GM21619 (cell line): ENCODE measurements at regions not wholly inside any gene's neighbourhood (a gene's known extent, or its start where the extent isn't known, plus 50 kb on each side); places are given as distances from the start of the nearest gene placed in this dataset.
"Not testable (repeated sequence)": the region's sequence is repeated elsewhere in the genome, so short reads cannot be mapped to it uniquely, and the experiment has no call there.

Source experiments
- ATAC-seq: cut with Tn5 transposase; IDR thresholded peaks from one replicate; pipeline ENCODE4 v1.9.1; 2021; ENCODE audit not compliant: unreplicated experiment

DNA sequence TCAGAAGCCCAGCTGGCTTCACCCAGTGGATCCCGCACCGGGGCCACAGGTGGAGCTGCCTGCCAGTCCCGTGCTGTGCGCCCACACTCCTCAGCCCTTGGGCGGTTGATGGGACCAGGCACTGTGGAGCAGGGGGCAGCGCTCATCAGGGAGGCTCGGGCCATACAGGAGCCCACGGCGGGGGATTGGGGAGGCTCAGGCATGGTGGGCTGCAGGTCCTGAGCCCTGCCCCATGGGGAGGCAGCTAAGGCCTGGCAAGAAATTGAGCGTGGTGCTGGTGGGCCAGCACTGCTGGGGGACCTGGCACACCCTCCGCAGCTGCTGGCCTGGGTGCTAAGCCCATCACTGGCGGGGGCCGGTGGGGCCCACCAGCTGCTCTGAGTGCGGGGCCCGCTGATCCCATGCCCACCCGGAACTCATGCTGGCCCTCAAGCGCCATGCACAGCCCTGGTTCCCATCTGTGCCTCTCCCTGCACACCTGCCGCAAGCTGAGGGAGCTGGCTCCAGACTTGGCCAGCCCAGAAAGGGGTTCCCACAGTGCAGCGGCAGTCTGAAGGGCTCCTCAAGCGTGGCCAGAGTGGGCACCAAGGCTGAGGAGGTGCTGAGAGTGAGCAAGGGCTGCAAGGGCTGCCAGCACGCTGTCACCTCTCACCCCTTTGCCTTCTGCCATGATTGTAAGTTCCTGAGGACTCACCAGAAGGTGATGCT is 705.1 kb downstream of the STPG2 start:
- ATAC-seq: not testable (repeated sequence)

DNA sequence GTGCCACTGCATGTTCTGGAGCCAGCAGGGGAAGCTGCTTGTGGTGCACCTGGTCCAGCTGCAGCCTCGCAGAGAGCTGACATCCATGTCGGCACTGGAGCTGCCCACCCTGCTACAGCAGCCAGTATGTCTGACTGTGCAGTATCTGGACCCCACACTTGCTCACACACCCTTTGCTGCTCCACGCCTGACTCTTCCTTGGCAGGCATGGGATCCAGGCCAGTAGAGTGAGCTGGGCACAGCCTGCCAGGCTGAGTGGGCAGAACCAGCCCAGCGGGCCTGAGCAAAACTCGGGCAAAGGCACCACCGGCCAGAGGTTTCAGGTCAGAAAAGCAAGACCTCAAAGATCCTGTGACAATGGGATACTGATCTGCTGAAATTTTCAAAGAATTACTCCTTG is 690.1 kb downstream of the STPG2 start:
- ATAC-seq: no peak

DNA sequence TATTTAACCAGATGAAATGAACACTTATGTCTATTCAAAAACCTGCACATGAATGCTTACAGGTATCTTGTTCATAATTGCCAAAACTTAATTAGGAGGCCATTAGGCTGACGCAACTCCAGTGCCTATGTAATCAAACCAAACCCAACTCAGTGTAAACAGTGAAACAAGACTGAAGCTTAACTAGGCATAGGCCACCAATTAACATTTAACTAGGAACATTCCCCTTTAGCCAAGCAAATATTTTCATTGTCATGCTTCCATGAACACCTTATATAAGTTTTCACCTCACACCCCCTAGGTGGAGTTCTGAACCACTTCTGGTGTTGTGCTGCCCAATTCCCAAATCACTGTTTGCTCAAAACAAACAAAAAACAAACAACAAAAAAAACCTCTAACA is 686.0 kb downstream of the STPG2 start:
- ATAC-seq: no peak

DNA sequence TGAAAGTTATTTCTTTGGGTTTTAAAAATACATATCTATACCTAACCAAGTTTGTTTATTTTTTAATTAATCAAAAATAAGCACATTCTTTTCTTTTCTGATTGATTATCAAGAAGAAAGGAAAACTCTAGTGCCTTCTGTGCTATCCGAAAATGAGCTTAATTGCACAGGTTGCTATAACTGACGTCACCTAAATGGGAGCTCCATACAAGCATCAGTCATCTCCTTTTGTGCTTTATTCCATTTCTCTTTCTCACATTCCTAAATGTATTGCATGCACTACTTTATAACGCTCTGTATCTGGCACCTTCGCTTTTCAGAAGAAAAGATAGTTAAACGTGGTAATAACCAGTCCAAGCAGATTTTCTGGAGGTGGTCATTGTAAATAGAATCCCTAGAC is 675.0 kb downstream of the STPG2 start:
- no peak for ATAC-seq

DNA sequence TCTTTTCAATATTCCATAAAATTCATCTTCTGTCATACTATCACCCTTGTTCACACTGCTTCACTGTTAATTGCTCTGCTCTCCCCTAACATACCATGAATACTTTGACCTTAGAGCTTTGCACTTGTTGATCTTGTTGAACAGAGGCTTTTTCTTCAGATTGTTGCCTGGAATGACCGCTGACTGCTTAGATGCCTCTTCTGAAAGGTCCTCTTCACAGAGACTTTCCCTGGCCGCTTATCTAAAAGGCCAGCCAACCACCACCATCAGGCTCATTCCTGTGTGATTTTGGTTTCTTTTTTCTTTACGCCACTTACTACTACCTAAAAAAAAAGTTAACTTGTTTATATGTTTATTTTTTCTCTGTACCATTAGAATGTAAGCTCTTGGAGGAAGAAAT is 667.7 kb downstream of the STPG2 start:
- ATAC-seq: no peak

DNA sequence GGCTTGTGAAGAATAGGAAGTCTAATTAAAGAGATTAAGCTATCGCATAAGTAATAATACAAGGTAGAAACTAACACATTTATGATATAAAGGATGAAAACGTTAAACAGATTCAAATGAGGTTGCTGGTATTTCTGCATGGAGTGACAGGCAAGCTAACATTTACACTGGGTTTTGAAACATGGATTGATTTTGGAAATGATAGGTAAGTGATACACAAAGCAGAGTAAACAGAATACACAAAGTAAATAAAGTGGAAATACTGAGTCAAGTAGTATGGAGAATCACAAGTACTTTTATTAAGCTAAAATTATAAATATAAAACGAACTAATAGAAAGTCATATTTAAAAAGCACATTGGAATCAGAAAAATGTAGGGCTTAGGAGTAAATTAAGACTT is 665.3 kb downstream of the STPG2 start:
- no peak for ATAC-seq

DNA sequence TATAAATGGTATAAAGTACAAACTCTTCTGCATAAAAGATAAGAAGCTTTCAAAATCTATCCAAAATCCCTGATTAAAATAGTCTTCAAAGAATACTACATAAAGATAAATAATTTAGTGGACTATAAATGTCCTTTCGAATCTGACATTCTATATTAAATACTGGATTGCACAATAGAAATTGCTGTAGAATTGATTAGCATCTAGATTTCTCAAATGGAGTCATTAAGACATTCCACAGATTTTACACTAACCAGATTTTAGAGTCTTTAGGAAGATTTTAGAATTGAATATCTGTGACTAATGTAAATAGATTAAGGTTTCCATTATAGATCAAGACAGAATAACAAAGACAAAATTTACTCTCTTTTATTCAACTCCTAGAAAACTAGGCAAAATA is 663.9 kb downstream of the STPG2 start:
- no peak for ATAC-seq

DNA sequence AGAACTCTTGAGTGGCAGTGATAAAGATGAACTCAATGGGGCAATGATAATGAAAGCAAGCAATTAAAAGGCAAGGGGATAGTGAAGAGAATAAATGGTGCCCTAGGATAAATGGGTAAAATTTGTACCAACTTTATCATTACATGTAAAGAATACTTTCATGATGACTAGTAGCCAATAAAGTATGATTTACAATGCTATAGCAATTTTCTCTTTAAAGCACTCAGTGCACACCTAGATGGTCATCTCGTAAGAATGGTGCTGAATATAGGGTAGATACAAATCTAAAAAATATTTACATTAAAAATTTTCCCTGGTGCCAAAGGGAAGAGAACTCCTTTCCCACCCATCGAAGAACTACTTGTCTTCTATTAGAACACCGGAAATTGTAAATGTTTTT is 651.4 kb downstream of the STPG2 start:
- no peak for ATAC-seq

DNA sequence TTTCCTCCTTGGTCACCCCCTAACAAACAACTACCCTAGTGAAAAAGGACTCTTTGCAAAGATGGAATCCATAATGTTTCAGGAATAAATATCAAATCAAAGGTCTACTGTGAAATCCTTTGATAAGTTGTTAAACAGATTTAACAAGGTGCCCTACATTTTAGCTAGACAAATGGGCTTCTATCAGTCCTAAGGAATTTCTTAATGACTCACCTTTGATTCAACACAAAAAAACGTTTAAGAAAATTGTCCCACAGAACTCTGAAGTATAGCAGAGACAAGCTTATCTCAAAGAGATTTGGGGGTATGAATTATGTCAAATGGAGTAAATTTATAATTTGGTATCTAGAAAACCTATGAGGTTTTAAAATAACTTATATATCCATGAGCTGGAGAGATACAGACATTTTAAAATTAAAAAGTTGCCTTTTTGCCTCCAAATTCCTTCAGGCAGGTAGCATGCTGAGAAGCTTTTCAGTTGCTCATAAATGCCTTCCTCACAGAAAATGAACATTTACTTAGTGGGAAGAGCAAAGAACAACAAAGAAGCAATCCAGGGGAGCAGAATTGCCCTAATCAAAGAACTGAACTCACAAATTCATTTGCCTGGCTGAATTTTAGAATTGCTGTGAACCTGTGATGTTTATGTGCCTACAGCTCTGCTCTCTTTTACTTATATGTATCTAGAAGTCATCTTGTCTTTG is 649.3 kb downstream of the STPG2 start:
- no peak for ATAC-seq

DNA sequence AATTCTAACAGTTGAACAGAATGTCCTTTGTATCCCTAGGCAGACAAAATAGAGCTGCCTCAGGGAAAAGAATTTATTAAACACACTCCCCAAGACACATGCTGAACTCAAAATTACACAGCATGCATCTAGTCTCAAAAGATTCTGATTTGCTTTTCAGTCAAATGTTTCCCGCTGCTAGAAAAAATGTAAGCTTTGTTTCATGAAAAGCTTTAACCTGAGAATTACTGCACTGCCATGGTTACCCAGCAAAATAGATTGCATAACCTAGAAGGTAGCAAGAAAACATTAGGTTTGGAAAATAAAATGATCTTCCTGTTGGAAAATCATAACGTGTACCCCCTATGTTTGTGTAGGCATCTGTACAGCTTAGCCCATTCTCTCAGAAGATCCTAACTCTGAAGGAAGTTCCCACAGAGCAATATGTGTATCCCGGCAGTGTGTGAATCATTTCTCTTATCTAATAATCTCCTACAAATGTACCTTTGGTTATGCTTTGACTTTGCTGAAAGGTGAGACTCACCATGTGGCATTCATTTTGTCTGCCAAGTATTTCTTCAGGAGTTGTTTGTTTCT is 646.9 kb downstream of the STPG2 start:
- ATAC-seq: no peak

DNA sequence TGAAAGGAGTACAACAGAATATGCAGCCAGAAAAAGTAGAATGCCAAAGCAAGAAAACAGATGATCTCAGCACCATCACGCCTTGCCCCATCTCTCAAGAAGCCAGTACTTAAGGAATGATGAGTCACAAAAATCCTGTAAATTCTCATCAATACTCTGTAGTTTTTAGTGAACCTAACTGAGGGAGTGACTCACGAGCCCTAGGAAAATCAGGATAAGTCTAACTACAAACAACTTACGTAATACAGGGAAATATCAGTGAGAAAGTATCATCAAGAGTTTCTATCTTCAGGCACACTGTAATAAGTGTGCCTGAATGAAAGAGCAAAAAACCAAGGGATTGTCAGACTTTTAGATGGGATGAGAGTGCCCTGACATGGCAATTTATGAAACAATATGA is 644.4 kb downstream of the STPG2 start:
- no peak for ATAC-seq

DNA sequence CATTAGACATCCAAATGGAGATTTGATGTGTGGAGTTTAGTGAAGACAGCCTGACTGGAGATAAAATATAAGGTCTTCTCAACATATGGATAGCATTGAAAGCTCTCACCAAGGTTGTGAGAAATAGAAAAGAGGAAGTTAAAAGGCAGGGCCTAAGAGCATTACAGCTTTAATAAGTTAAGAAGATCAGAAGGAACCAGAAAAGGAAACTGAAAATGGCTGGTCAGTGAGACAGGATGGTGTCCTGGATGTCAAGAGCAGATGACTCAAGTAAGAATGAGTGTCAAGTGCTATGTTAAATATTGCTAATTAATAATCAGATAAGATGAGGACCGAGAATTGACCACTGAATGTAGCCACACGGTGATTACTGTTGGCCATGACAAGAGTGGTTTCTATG is 642.9 kb downstream of the STPG2 start:
- ATAC-seq: peak; percentile 99

DNA sequence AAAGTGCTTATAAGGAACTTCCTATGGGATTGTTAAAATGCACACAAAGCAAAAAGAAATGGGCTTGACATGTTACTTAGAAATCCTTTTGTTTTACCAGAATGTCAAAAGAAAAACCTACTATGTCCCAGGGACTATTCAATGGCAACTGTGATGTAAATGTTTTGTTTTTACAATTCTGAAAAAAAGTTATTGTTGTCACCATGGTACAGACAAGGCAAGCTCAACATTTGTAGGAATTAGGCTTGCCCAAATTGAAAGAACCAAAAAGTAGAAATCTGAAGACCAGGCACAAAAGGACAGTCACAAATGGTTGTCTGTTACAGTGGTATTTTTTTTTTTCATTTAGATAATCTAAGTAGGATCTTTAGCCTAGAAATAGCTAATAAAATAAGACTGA is 638.6 kb downstream of the STPG2 start:
- ATAC-seq: no peak

DNA sequence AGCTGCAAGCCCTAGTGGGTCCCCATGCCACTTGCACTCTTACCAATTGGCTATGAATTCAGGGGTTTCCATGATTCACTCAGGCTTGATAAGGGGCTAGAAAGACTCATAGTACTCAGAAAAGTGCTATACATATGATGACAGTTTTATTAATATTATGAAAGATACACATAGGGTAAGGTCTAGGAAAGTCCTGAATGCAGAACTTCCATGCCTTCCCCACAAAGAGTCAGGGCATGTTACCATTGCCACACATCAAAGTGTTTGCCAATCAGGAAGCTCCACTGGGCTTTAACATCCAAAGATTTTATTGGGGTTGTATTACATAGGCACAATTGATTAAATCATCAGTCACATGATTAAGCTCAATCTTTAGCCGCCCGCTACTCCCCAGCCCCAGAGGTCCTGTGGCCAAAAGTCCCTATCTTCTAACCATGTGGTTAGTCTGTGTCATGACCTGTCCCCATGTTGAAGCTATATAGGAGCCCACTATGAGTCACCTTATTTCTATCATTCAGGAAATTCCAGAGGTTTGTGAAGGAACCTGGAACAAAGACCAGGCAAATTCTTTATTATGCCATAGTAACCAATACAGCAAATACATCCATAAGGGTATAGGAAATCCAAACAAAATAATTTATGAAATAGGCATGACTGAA is 635.6 kb downstream of the STPG2 start:
- no peak for ATAC-seq
